ENCODE measurements at regions not wholly inside any gene's neighbourhood (a gene's known extent, or its start where the extent isn't known, plus 50 kb on each side); places are given as distances from the start of the nearest gene placed in this dataset.

DNA sequence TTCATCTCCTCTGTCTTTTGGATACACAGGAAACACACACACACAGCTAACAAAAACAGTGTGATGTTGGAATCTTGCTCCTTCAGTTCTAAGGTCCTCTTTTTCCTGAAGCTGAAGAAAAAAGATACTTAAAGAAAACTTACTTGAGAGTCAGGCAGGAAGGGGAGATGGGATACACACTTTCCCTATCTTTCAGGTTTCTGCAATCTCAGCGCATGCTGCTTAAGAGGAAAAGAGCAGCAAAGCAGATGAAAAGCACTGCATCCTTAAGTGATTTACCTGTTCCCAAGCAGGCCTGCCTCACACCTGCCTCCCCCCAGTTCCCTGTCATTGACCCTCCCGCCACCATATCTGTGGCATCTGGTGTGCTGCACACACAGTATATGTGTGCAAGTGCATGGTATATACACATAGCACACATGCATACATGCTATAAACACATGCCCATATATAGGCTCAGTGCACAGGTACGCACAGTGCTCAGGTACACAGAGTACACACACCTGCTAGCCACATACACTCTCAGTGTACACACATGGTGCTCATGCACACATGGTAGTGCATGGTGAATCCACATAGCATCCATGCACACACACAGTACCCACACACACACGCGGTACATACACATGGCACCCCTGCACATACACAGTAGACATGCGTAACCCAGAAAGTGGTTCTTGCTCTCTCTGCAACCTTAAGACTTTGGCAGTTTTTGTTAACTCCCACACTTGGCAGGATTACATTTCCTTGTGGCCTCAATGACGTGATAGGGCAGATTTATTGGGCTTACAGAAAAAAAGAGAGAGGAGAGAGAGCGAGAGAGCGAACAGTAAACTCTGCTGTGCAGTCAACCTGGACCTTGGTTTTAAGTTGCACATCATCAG lies 166.9 kb downstream of the TOMM20 start:
- Histone ChIP-seq H3K27me3 (ENCODE audit: insufficient read depth, poor library complexity, severe bottlenecking) (no peaks in the 10 kb centered on the region), H3K4me3 (replicated peaks; ENCODE audit: insufficient read depth, low read length) (no peak overlapping the region), H3K27ac (replicated peaks) (peak overlapping the region; percentile 97)
- no peak for TF ChIP-seq SPI1 (IDR thresholded peaks at IDR 0.05; ENCODE audit: borderline replicate concordance, low read depth)
- TF ChIP-seq POLR2AphosphoS5 (IDR thresholded peaks at IDR 0.05; ENCODE audit: low read depth) = peak; percentile 87
- DNase-seq (ENCODE audit: low read depth in 1 of 2, low spot score in 1 of 2) = peak in 1 of 2 experiments; percentile 79

- no peak for DNase-seq (ENCODE audit: low read depth in 1 of 2, low spot score in 1 of 2)
- TF ChIP-seq, protein P1, sequence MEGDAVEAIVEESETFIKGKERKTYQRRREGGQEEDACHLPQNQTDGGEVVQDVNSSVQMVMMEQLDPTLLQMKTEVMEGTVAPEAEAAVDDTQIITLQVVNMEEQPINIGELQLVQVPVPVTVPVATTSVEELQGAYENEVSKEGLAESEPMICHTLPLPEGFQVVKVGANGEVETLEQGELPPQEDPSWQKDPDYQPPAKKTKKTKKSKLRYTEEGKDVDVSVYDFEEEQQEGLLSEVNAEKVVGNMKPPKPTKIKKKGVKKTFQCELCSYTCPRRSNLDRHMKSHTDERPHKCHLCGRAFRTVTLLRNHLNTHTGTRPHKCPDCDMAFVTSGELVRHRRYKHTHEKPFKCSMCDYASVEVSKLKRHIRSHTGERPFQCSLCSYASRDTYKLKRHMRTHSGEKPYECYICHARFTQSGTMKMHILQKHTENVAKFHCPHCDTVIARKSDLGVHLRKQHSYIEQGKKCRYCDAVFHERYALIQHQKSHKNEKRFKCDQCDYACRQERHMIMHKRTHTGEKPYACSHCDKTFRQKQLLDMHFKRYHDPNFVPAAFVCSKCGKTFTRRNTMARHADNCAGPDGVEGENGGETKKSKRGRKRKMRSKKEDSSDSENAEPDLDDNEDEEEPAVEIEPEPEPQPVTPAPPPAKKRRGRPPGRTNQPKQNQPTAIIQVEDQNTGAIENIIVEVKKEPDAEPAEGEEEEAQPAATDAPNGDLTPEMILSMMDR (IDR thresholded peaks at IDR 0.05; ENCODE audit: insufficient read depth, low read length) = no peak
- TF ChIP-seq POLR2AphosphoS5 (IDR thresholded peaks at IDR 0.05; ENCODE audit: low read depth) (0 out of 2 replicates have a peak, but pooled peaks have one; percentile 26), SPI1 (IDR thresholded peaks at IDR 0.05; ENCODE audit: borderline replicate concordance, low read depth) (peak; percentile 42; the same call in 1 of the 2 replicates)
- peak overlapping the region; percentile 97 for H3K27ac ChIP-seq (replicated peaks)
- H3K4me3 ChIP-seq (replicated peaks; ENCODE audit: insufficient read depth, low read length) = no peak overlapping the region
- H3K27me3 ChIP-seq (ENCODE audit: insufficient read depth, poor library complexity, severe bottlenecking) = no peaks in the 10 kb centered on the region
These were observed 167.7 kb downstream of the TOMM20 start for GRCh38 chr1:234960722-234961455.

DNA sequence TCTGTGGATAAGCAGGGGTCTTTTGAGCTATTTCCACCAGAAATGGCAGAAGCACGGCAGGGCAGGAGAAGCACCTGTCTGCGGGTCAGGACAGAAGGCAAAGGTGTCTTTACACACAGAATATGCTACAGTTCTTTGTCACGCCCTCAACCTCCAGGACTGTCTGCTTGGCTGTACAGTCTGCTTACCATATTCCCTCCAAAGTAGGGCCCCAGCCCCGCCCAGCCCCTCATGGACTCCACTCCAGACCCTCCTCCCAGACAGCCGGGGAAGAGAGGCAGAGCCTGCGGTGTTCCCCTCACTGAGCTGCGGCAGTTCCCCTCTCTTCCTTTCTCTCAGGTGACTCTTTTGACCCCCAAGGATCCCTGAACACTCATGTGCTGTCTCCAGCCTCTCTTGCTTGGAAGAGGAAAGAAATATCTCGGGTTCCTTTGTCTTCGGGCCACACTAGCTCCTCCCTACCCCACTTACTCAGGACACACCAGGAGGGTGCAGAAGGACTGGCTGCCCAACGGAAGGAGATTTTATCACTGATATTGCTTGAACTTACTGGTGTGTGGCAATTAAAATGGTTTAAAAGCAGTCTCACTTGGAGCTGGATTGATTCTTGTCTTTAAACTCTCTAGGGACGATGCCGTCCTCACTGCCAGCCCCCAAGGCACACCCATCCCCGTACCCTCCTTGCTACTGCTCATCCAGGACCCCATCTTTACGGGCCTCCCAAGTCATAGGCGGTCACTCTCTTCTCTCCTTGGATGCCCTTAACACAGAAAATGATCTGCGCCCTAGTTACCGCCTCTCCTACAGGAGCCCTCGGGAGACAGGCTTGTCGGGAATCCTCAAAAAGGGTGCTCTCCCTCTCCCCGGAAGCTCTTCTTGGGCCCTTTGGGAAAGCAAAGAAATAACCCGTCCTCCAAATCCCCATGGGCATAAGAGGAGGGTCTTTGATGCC lies 169.7 kb downstream of the TOMM20 start:
- no peak overlapping the region for H3K4me3 ChIP-seq (replicated peaks; ENCODE audit: insufficient read depth, low read length)
- peak; percentile 76 to 84 for DNase-seq (ENCODE audit: low read depth in 1 of 2, low spot score in 1 of 2)
- peak overlapping the region; percentile 97 for H3K27ac ChIP-seq (replicated peaks)
- TF ChIP-seq GABPA (IDR thresholded peaks at IDR 0.05; ENCODE audit: low read depth) (no peak), SPI1 (IDR thresholded peaks at IDR 0.05; ENCODE audit: borderline replicate concordance, low read depth) (no peak; the same call in 1 of the 2 replicates), REST (IDR thresholded peaks at IDR 0.05; ENCODE audit: insufficient replicate concordance, low read depth) (peak; percentile 46), POLR2AphosphoS5 (IDR thresholded peaks at IDR 0.05; ENCODE audit: low read depth) (0 out of 2 replicates have a peak, but pooled peaks have one; percentile 69)
- H3K27me3 ChIP-seq (ENCODE audit: insufficient read depth, poor library complexity, severe bottlenecking) = no peaks in the 10 kb centered on the region

- Histone ChIP-seq H3K27me3 (ENCODE audit: insufficient read depth, poor library complexity, severe bottlenecking) (no peaks in the 10 kb centered on the region), H3K27ac (replicated peaks) (peak overlapping the region; percentile 97), H3K4me3 (replicated peaks; ENCODE audit: insufficient read depth, low read length) (no peak overlapping the region)
- DNase-seq (ENCODE audit: low read depth in 1 of 2, low spot score in 1 of 2) = no peak
- TF ChIP-seq POLR2AphosphoS5 (IDR thresholded peaks at IDR 0.05; ENCODE audit: low read depth) (no peak), SPI1 (IDR thresholded peaks at IDR 0.05; ENCODE audit: borderline replicate concordance, low read depth) (no peak), GABPA (IDR thresholded peaks at IDR 0.05; ENCODE audit: low read depth) (no peak), REST (IDR thresholded peaks at IDR 0.05; ENCODE audit: insufficient replicate concordance, low read depth) (no peak)
- TF ChIP-seq, protein P1 (IDR thresholded peaks at IDR 0.05; ENCODE audit: insufficient read depth, low read length) = no peak
These were observed 170.5 kb downstream of the TOMM20 start for GRCh38 chr1:234958066-234958705.

Measured in HL-60 (cell line).